Liver (tissue), 3 donors: ENCODE measurements at regions not wholly inside any gene's neighbourhood (a gene's known extent, or its start where the extent isn't known, plus 50 kb on each side); places are given as distances from the start of the nearest gene placed in this dataset.
"Not testable (repeated sequence)": the region's sequence is repeated elsewhere in the genome, so short reads cannot be mapped to it uniquely, and the experiment has no call there.

Experiments used
- ATF3 ChIP-seq: IDR thresholded peaks from 2 replicates; pipeline ENCODE4 v1.6.1; 2016; ENCODE audit warnings: antibody characterized with exemption
- CTCF ChIP-seq: fragments of 150-350 bp; IDR thresholded peaks from 2 replicates; pipeline ENCODE4 v1.5.1; 2017; ENCODE audit warnings: improper control_type of control experiment, low read depth, low read length; ENCODE audit not compliant: missing input control
- FOXA1 ChIP-seq: IDR thresholded peaks from 2 replicates; pipeline ENCODE4 v1.6.1; 2016; ENCODE audit warnings: antibody characterized with exemption
- JUND ChIP-seq, 2 donors: IDR thresholded peaks; 2 replicates each; pipeline ENCODE4 v1.6.1; 2016; ENCODE audit warnings: antibody characterized with exemption in 2 of 2
- REST ChIP-seq: IDR thresholded peaks from 2 replicates; pipeline ENCODE4 v1.6.1; 2016; ENCODE audit warnings: antibody characterized with exemption, mild to moderate bottlenecking
- TAF1 ChIP-seq: conservative IDR thresholded peaks from 2 replicates; pipeline ENCODE4 v1.6.1; 2016; ENCODE audit warnings: antibody characterized with exemption, mild to moderate bottlenecking
- YY1 ChIP-seq: IDR thresholded peaks from 2 replicates; pipeline ENCODE4 v1.6.1; 2016; ENCODE audit warnings: antibody characterized with exemption, mild to moderate bottlenecking
- donor health status: healthy.
- donor health status: healthy.

GRCh38 chr12:126946958-126947357 lies 1320.0 kb upstream of the TMEM132C start:
- TF ChIP-seq ATF3; YY1; CTCF; TAF1; REST; FOXA1; JUND (IDR thresholded peaks at IDR 0.05): not testable (repeated sequence)
